Caco-2 (cell line): ENCODE measurements at regions not wholly inside any gene's neighbourhood (a gene's known extent, or its start where the extent isn't known, plus 50 kb on each side); places are given as distances from the start of the nearest gene placed in this dataset.

Experiments used
- BruUV-seq: library from RNA; stranded (reverse); fragments of 400-500 nt; replicated peaks from 2 replicates; lab custom pipeline; 2021; lab: Mats Ljungman, UMichigan
- CTCF ChIA-PET: fragments of 300-600 bp; sonication (Branson Sonifier 250); formaldehyde crosslinking; loops from one replicate; lab custom pipeline; 2022; ENCODE audit warnings: antibody characterized with exemption; lab: Charles Lee
- POLR2A ChIA-PET: fragments of 300-600 bp; sonication (Branson Sonifier 250); formaldehyde crosslinking; loops from one replicate; lab custom pipeline; 2022; ENCODE audit warnings: antibody characterized with exemption; lab: Charles Lee
- DNase-seq, 2 experiments: peaks; one replicate each; pipeline versions ENCODE4 v3.0.0 to v3.0.0-alpha.2; 2020 to 2022
- H3K27me3 ChIP-seq: replicated peaks from 2 replicates; pipeline ENCODE4 v1.6.0; 2011; ENCODE audit warnings: low read length; ENCODE audit not compliant: control insufficient read depth, insufficient read depth
- H3K36me3 ChIP-seq: 2 replicates; pipeline ENCODE4 v1.5.1; 2011; ENCODE audit warnings: low read length; ENCODE audit not compliant: control insufficient read depth, insufficient read depth
- H3K4me1 ChIP-seq: fragments of 250-450 bp; sonication (Bioruptor Pico); 2 replicates; pipeline ENCODE4 v1.5.1; 2020; ENCODE audit warnings: mild to moderate bottlenecking
- H3K4me3 ChIP-seq: 2 replicates; pipeline ENCODE4 v1.5.1; 2011; ENCODE audit warnings: low read depth, mild to moderate bottlenecking, control low read depth, low read length
- H3K9me3 ChIP-seq: fragments of 250-450 bp; sonication (Bioruptor Pico); 2 replicates; pipeline ENCODE4 v1.5.1; 2020; ENCODE audit warnings: mild to moderate bottlenecking, moderate library complexity
- H3K27ac Mint-ChIP-seq: one replicate; pipeline ENCODE4 v1.8.0; 2022; ENCODE audit warnings: mixed read lengths; ENCODE audit not compliant: unreplicated experiment
- H3K27me3 Mint-ChIP-seq: one replicate; pipeline ENCODE4 v1.8.0; 2022; ENCODE audit warnings: mixed read lengths; ENCODE audit not compliant: insufficient read depth, unreplicated experiment
- H3K36me3 Mint-ChIP-seq: one replicate; pipeline ENCODE4 v1.8.0; 2022; ENCODE audit warnings: mild to moderate bottlenecking, mixed read lengths; ENCODE audit not compliant: insufficient read depth, unreplicated experiment
- H3K4me1 Mint-ChIP-seq: one replicate; pipeline ENCODE4 v1.8.0; 2022; ENCODE audit warnings: low read depth, mixed read lengths; ENCODE audit not compliant: unreplicated experiment
- H3K4me3 Mint-ChIP-seq: one replicate; pipeline ENCODE4 v1.8.0; 2022; ENCODE audit warnings: mild to moderate bottlenecking, moderate library complexity, mixed read lengths; ENCODE audit not compliant: unreplicated experiment
- H3K9me3 Mint-ChIP-seq: one replicate; pipeline ENCODE4 v1.8.0; 2022; ENCODE audit warnings: mixed read lengths; ENCODE audit not compliant: unreplicated experiment
- intact Hi-C: fragments of 100-400 bp; cut with micrococcal nuclease; formaldehyde crosslinking; loops from one replicate; pipeline ENCODE4 v1.10.0; 2022; ENCODE audit not compliant: unreplicated experiment
- TF ChIP-seq, protein P1 (sequence below), 2 experiments: fragments of 200-600 bp in 1 of 2; IDR thresholded peaks; 1 replicate in 1 of 2; 2 replicates in 1 of 2; pipeline versions ENCODE4 v1.5.1 to v1.8.0; 2011 to 2022; ENCODE audit warnings: antibody characterized with exemption in 1 of 2, control low read depth in 1 of 2, inconsistent platforms in 1 of 2, low read depth in 1 of 2, low read length in 1 of 2, mild to moderate bottlenecking in 1 of 2, moderate library complexity in 1 of 2; ENCODE audit not compliant: insufficient read depth in 1 of 2, severe bottlenecking in 1 of 2, unreplicated experiment in 1 of 2

DNA sequence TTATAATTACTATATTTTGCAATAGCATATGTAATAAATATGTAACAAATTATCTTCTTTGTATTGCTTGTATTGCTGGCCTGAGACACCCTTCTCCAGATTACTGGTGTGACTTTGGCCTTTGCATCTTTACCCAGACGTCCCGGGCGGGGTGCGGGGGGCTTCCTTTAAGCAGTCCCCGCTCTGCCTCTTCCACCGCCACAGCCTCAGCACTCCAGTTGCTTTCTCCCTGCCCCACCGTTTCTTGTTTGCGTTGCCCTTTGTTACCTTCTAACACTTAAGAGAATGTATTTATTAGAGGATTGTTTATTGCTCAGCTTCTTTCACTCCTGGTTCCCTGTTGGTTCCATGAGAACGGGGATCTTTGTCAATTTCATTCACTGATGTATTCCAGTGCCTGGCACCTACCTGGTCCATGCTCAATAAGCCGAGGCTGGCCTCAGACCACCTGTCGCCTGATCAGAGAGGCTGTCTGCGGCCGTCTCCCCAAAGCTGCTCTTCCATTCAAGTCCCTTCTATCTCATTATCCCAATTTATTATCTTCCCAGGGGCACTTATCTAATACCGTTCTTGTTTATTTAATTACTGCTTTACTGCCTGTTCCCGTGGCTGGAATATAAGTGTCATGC lies 100.5 kb upstream of the RFLNA start:
- ChIA-PET CTCF (no interaction called here), POLR2A (no interaction called here)
- peaks cover 12% of the 10 kb centered on the region for H3K36me3 Mint-ChIP-seq
- H3K27me3 Mint-ChIP-seq: no peaks in the 10 kb centered on the region
- TF ChIP-seq, protein P1, sequence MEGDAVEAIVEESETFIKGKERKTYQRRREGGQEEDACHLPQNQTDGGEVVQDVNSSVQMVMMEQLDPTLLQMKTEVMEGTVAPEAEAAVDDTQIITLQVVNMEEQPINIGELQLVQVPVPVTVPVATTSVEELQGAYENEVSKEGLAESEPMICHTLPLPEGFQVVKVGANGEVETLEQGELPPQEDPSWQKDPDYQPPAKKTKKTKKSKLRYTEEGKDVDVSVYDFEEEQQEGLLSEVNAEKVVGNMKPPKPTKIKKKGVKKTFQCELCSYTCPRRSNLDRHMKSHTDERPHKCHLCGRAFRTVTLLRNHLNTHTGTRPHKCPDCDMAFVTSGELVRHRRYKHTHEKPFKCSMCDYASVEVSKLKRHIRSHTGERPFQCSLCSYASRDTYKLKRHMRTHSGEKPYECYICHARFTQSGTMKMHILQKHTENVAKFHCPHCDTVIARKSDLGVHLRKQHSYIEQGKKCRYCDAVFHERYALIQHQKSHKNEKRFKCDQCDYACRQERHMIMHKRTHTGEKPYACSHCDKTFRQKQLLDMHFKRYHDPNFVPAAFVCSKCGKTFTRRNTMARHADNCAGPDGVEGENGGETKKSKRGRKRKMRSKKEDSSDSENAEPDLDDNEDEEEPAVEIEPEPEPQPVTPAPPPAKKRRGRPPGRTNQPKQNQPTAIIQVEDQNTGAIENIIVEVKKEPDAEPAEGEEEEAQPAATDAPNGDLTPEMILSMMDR (IDR thresholded peaks at IDR 0.05; ENCODE audit: insufficient read depth in 1 of 2, low read depth in 1 of 2, low read length in 1 of 2, severe bottlenecking in 1 of 2, unreplicated experiment in 1 of 2): no peak
- Histone ChIP-seq H3K4me1 (peaks cover 32% of the 10 kb centered on the region), H3K4me3 (no peak overlapping the region), H3K36me3 (no peaks in the 10 kb centered on the region), H3K9me3 (peaks cover 14% of the 10 kb centered on the region), H3K27me3 (no peaks in the 10 kb centered on the region)
- intact Hi-C loops: no loop called here
- peak overlapping the region; percentile 86 for H3K27ac Mint-ChIP-seq
- DNase-seq: no peak
- peaks cover 46% of the 10 kb centered on the region for H3K4me1 Mint-ChIP-seq
- peak overlapping the region; percentile 34 for H3K4me3 Mint-ChIP-seq
- BruUV-seq: no TSS peak
- peaks cover 33% of the 10 kb centered on the region for H3K9me3 Mint-ChIP-seq

DNA sequence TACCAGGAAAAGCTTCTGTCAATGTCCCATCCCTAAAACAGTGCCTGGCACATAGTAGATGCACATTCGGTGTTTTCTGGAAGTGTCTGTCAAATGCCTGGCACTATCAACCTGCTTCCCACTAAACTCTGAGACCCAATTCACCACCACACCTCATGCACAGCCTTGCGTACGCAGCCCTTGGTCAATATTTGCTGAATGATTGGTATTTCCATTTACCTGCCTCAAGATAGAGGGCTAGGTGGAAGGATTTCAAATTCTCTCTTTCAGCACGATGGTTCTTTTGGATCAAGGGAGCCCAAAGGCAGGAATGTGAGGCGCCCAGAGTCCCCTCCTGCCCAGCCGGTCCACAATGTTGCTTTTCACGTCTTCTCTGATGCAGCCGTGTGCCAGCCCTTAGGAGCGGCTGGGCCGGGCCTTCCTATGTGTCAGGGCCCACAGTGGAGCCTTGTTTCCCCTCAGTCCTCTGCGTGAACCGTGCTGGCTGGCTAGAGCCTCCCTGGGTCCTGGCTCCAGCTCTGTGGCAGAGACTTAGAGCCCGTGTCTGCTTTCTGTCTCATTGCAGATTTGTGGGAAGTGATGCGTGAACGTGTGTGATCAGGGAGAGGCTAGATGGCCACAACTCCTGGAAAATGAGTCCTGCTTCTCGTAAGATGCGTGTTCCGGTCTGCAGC lies 99.9 kb upstream of the RFLNA start:
- TF ChIP-seq, protein P1 (IDR thresholded peaks at IDR 0.05; ENCODE audit: insufficient read depth in 1 of 2, low read depth in 1 of 2, low read length in 1 of 2, severe bottlenecking in 1 of 2, unreplicated experiment in 1 of 2): no peak
- intact Hi-C loops: loop anchor here (1.0 kb wide), 1 partner anchor 120 kb away; no protein-coding TSS in a partner anchor
- peaks cover 39% of the 10 kb centered on the region for H3K4me1 Mint-ChIP-seq
- BruUV-seq: TSS peak; percentile 92
- ChIA-PET POLR2A (no interaction called here), CTCF (no interaction called here)
- peak overlapping the region; percentile 86 for H3K27ac Mint-ChIP-seq
- peaks cover 14% of the 10 kb centered on the region for H3K9me3 ChIP-seq
- peaks cover 25% of the 10 kb centered on the region for H3K4me1 ChIP-seq
- H3K4me3 ChIP-seq: no peak overlapping the region
- H3K9me3 Mint-ChIP-seq: peaks cover 33% of the 10 kb centered on the region
- H3K27me3 ChIP-seq: no peaks in the 10 kb centered on the region
- no peaks in the 10 kb centered on the region for H3K27me3 Mint-ChIP-seq
- peak overlapping the region; percentile 34 for H3K4me3 Mint-ChIP-seq
- peak; percentile 59 for DNase-seq
- peaks cover 12% of the 10 kb centered on the region for H3K36me3 Mint-ChIP-seq
- no peaks in the 10 kb centered on the region for H3K36me3 ChIP-seq

DNA sequence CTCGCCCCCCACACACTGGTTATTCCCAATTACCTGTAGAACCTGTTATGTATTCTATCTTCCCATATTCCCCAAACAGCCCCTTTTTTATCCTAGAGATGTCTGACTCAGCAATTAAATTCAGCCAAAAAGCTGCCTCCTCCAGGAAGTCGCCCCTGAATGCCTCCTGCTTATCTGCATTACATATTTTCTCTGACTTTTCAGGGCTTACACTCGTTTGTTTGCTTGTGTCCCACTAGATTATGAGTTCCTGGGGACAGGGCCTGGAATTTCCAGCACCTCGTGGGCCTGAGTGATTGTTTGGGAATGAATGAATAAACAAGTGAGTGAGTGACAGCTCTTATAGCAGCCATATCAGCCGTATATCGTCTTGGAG lies 99.3 kb upstream of the RFLNA start:
- peaks cover 14% of the 10 kb centered on the region for H3K9me3 ChIP-seq
- Mint-ChIP-seq H3K4me1 (peaks cover 34% of the 10 kb centered on the region), H3K27ac (peak overlapping the region; percentile 86), H3K27me3 (no peaks in the 10 kb centered on the region), H3K4me3 (peak overlapping the region; percentile 34), H3K9me3 (peaks cover 33% of the 10 kb centered on the region), H3K36me3 (peaks cover 12% of the 10 kb centered on the region)
- no TSS peak for BruUV-seq
- TF ChIP-seq, protein P1 (IDR thresholded peaks at IDR 0.05; ENCODE audit: insufficient read depth in 1 of 2, low read depth in 1 of 2, low read length in 1 of 2, severe bottlenecking in 1 of 2, unreplicated experiment in 1 of 2): no peak
- intact Hi-C loops: loop anchor here (1.0 kb wide), 1 partner anchor 120 kb away; no protein-coding TSS in a partner anchor
- peaks cover 20% of the 10 kb centered on the region for H3K4me1 ChIP-seq
- H3K4me3 ChIP-seq: no peak overlapping the region
- no peak for DNase-seq
- CTCF ChIA-PET: no interaction called here
- POLR2A ChIA-PET: no interaction called here
- H3K36me3 ChIP-seq: no peaks in the 10 kb centered on the region
- no peaks in the 10 kb centered on the region for H3K27me3 ChIP-seq
